Left ventricle myocardium inferior (tissue), 1 donor: ENCODE measurements at regions not wholly inside any gene's neighbourhood (a gene's known extent, or its start where the extent isn't known, plus 50 kb on each side); places are given as distances from the start of the nearest gene placed in this dataset.

Experiments
- DNase-seq: peaks from one replicate; pipeline ENCODE4 v3.0.0-alpha.2; 2020
- H3K27ac ChIP-seq: fragments of 200-600 bp; replicated peaks from 2 replicates; pipeline ENCODE4 v1.8.0; 2021
- H3K27me3 ChIP-seq: fragments of 200-600 bp; 2 replicates; pipeline ENCODE4 v1.8.0; 2021; ENCODE audit warnings: low read depth
- H3K36me3 ChIP-seq: fragments of 200-600 bp; 2 replicates; pipeline ENCODE4 v1.8.0; 2021
- H3K4me1 ChIP-seq: fragments of 200-600 bp; 2 replicates; pipeline ENCODE4 v1.8.0; 2021
- H3K4me3 ChIP-seq: fragments of 200-600 bp; 2 replicates; pipeline ENCODE4 v1.8.0; 2021; ENCODE audit warnings: mild to moderate bottlenecking, moderate library complexity
- H3K9me3 ChIP-seq: fragments of 200-600 bp; replicated peaks from 2 replicates; pipeline ENCODE4 v1.8.0; 2021
- intact Hi-C: fragments of 100-400 bp; cut with micrococcal nuclease; formaldehyde crosslinking; loops from one replicate; pipeline ENCODE4 v1.11.0; 2022
- TF ChIP-seq, protein P1 (sequence below): fragments of 200-600 bp; IDR thresholded peaks from 2 replicates; pipeline ENCODE4 v1.8.0; 2021; ENCODE audit warnings: antibody characterized with exemption, mild to moderate bottlenecking, borderline replicate concordance
- donor health status: DM: no; HTN: yes; CAD: no; lungs with severe emphysema.

DNA sequence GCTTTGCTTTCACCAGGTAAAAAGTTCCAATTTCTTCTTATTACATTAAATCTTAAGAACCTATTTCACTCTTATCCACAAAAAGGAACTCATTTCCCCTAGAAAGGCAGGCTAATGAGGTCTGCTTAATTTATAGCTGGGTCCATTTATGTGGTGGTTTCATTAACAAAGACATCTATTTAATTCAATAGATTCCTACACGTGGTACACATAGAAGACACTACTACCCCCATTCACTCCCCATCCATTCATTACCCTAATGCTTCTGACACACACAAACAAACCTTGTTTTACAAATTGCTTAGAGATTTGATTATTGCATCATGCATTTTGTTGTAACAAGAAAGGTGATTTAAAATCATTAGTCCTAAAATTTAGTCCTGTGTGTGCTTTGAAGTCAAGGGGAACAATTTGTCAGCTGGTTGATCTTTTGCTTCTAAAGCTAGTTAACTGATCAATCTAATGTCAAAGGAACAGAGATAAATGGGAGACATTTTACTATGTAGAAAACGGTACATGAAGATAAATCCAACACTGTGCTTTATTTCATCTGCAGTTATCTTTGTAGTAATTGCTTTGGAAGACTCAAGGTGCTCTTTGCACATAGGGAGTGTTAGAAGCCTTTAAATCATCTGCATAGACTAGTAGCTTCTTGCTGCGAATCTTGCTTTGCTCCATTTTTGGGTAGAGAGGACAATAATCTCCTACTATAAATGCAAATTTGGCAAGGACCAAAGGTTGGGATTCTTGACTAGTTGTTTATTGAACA is 379.2 kb downstream of the CDH11 start:
- no peak overlapping the region for H3K4me3 ChIP-seq
- H3K9me3 ChIP-seq: peaks cover 7% of the 10 kb centered on the region
- no peaks in the 10 kb centered on the region for H3K36me3 ChIP-seq
- no peaks in the 10 kb centered on the region for H3K4me1 ChIP-seq
- intact Hi-C loops: no loop called here
- H3K27me3 ChIP-seq: no peaks in the 10 kb centered on the region
- TF ChIP-seq, protein P1, sequence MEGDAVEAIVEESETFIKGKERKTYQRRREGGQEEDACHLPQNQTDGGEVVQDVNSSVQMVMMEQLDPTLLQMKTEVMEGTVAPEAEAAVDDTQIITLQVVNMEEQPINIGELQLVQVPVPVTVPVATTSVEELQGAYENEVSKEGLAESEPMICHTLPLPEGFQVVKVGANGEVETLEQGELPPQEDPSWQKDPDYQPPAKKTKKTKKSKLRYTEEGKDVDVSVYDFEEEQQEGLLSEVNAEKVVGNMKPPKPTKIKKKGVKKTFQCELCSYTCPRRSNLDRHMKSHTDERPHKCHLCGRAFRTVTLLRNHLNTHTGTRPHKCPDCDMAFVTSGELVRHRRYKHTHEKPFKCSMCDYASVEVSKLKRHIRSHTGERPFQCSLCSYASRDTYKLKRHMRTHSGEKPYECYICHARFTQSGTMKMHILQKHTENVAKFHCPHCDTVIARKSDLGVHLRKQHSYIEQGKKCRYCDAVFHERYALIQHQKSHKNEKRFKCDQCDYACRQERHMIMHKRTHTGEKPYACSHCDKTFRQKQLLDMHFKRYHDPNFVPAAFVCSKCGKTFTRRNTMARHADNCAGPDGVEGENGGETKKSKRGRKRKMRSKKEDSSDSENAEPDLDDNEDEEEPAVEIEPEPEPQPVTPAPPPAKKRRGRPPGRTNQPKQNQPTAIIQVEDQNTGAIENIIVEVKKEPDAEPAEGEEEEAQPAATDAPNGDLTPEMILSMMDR: no peak
- no peak overlapping the region for H3K27ac ChIP-seq
- no peak for DNase-seq

DNA sequence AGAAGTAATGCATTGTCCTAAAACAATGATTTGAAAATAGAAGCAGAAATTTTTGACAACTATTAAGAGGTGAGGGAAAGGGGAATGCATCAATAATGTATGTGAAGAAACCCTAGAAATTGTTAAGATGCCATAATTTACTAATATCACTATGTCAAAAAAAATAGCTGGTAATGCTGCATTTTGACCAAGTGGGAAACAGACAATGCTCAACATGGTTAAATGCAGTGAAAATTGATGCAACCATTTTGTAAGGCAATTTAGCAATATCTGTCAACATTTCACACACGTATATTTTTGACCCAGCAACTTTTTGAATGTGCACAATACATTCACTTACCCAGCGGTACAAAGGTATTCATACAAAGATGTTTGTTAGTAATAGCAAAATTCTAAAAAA is 381.6 kb downstream of the CDH11 start:
- TF ChIP-seq, protein P1: no peak
- H3K27ac ChIP-seq: no peak overlapping the region
- H3K27me3 ChIP-seq: no peaks in the 10 kb centered on the region
- no peaks in the 10 kb centered on the region for H3K36me3 ChIP-seq
- intact Hi-C loops: no loop called here
- DNase-seq: no peak
- H3K4me1 ChIP-seq: no peaks in the 10 kb centered on the region
- no peak overlapping the region for H3K4me3 ChIP-seq
- peaks cover 7% of the 10 kb centered on the region for H3K9me3 ChIP-seq

DNA sequence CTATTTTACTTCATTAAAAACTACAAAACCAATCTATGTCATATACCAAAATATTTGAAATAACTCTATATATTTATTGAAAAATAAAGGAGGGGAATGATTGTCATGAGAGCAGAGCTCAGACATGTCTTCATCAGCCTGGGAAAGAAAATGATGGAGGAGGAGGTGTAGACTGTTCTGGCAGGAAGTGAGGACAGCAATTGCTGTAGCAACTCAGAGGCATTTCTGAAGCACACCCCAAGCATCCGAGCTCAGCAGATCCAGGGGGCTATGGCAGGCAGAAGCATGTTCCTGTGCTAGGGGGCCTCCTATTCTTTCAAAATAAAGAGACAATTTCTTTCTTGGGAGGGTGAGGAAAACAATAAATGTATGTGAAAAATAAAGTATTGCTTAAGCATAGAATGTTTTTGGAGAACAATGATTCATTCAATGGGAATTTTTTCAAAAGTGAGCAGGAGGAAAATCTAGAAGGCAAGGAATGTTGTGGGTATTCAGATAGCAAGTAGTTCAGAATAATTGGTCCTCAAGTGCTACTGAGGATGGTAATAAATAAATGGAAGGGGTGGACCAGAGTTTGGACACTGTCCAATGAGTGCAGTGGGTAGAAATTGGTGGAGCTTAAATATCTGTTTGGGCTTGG is 383.4 kb downstream of the CDH11 start:
- no peak overlapping the region for H3K4me3 ChIP-seq

DNA sequence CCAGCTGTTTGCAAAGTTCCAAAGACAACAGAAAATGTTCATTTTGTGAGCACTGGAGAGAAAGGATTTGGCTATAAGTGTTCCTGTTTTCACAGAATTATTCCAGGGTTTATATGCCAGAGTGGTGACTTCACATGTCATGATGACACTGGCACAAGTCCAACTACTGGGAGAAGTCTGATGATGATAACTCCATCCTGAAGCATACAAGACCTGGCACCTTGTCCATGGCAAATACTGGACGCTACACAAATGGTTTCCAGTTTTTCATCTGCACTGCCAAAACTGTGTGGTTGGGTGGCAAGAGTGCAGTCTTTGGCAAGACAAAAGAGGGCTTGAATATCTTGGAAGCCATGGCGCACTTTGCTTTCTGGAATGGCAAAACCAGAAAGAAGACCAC is 385.0 kb downstream of the CDH11 start:
- H3K4me1 ChIP-seq: no peaks in the 10 kb centered on the region
- no peak overlapping the region for H3K27ac ChIP-seq

More for the DNA sequence above, 383.4 kb downstream of the CDH11 start:
- Histone ChIP-seq H3K9me3 (peaks cover 7% of the 10 kb centered on the region), H3K27ac (no peak overlapping the region), H3K36me3 (no peaks in the 10 kb centered on the region), H3K4me1 (no peaks in the 10 kb centered on the region), H3K27me3 (no peaks in the 10 kb centered on the region)
- DNase-seq: no peak
- intact Hi-C loops: no loop called here
- TF ChIP-seq, protein P1: no peak

DNA sequence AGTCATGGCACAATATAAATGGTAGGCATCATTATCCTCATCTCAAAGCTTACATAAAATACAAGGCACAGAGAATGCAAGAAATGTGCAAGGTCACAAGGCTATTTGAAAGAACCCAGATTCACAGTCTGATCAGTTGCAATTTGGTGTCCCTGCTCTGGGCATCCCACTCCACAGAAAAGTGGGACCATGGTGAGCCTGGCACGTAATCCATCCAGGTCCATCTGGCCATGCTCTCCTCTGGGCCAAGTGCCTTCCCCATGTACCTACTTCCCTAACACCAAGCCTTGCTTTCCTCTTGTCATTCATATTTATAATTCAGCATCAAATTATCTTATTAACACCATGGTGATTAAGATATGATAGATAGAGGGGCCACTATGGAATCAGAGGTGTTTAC is 390.0 kb downstream of the CDH11 start:
- H3K27ac ChIP-seq: no peak overlapping the region
- H3K27me3 ChIP-seq: no peaks in the 10 kb centered on the region
- no peaks in the 10 kb centered on the region for H3K36me3 ChIP-seq
- H3K4me3 ChIP-seq: no peak overlapping the region
- H3K9me3 ChIP-seq: no peaks in the 10 kb centered on the region
- DNase-seq: no peak
- intact Hi-C loops: no loop called here
- H3K4me1 ChIP-seq: no peaks in the 10 kb centered on the region
- TF ChIP-seq, protein P1: no peak

More for the DNA sequence above, 385.0 kb downstream of the CDH11 start:
- Histone ChIP-seq H3K36me3 (no peaks in the 10 kb centered on the region), H3K9me3 (peaks cover 7% of the 10 kb centered on the region), H3K4me3 (no peak overlapping the region), H3K27me3 (no peaks in the 10 kb centered on the region)
- intact Hi-C loops: no loop called here
- TF ChIP-seq, protein P1: no peak
- no peak for DNase-seq
